H7 (cell line): ENCODE measurements at regions not wholly inside any gene's neighbourhood (a gene's known extent, or its start where the extent isn't known, plus 50 kb on each side); places are given as distances from the start of the nearest gene placed in this dataset.

Experiments used
- DNase-seq: peaks from one replicate; pipeline ENCODE4 v3.0.0; 2012
- H3K27me3 ChIP-seq: 2 replicates; pipeline ENCODE4 v1.6.0; 2011; ENCODE audit warnings: mild to moderate bottlenecking, low read length; ENCODE audit not compliant: control insufficient read depth, insufficient read depth
- H3K36me3 ChIP-seq: replicated peaks from 2 replicates; pipeline ENCODE4 v1.5.1; 2011; ENCODE audit warnings: low read length; ENCODE audit not compliant: control insufficient read depth, insufficient read depth
- H3K4me3 ChIP-seq: 2 replicates; pipeline ENCODE4 v1.5.1; 2011; ENCODE audit warnings: low read depth, mild to moderate bottlenecking, control low read depth, low read length, moderate library complexity; ENCODE audit not compliant: insufficient read depth

- DNase-seq = no peak
- no peak overlapping the region for H3K4me3 ChIP-seq
- no peaks in the 10 kb centered on the region for H3K36me3 ChIP-seq
- no peaks in the 10 kb centered on the region for H3K27me3 ChIP-seq
These were observed 210.2 kb upstream of the TNP1 start for GRCh38 chr2:217070043-217070430.

- DNase-seq = no peak
- Histone ChIP-seq H3K36me3 (no peaks in the 10 kb centered on the region), H3K4me3 (no peak overlapping the region), H3K27me3 (no peaks in the 10 kb centered on the region)
These were observed 209.6 kb upstream of the TNP1 start for GRCh38 chr2:217069263-217070042.

GRCh38 chr2:217068677-217069250 is 208.9 kb upstream of the TNP1 start:
- Histone ChIP-seq H3K27me3 (no peaks in the 10 kb centered on the region), H3K4me3 (no peak overlapping the region), H3K36me3 (no peaks in the 10 kb centered on the region)
- DNase-seq = no peak

GRCh38 chr2:217067787-217068186 is 207.9 kb upstream of the TNP1 start:
- Histone ChIP-seq H3K36me3 (no peaks in the 10 kb centered on the region), H3K27me3 (no peaks in the 10 kb centered on the region)
- DNase-seq = no peak

GRCh38 chr2:217066510-217067270 is 206.8 kb upstream of the TNP1 start:
- no peaks in the 10 kb centered on the region for H3K36me3 ChIP-seq
- no peak overlapping the region for H3K4me3 ChIP-seq
- no peaks in the 10 kb centered on the region for H3K27me3 ChIP-seq
- DNase-seq = no peak

More at GRCh38 chr2:217067787-217068186, 207.9 kb upstream of the TNP1 start:
- H3K4me3 ChIP-seq = no peak overlapping the region

- Histone ChIP-seq H3K36me3 (no peaks in the 10 kb centered on the region), H3K27me3 (no peaks in the 10 kb centered on the region), H3K4me3 (no peak overlapping the region)
- DNase-seq = no peak
These were observed 206.0 kb upstream of the TNP1 start for GRCh38 chr2:217065695-217066405.

GRCh38 chr2:217065012-217065290 is 205.1 kb upstream of the TNP1 start:
- Histone ChIP-seq H3K27me3 (no peaks in the 10 kb centered on the region), H3K4me3 (no peak overlapping the region), H3K36me3 (no peaks in the 10 kb centered on the region)
- DNase-seq = no peak

GRCh38 chr2:217064234-217065011 is 204.6 kb upstream of the TNP1 start:
- Histone ChIP-seq H3K36me3 (no peaks in the 10 kb centered on the region), H3K27me3 (no peaks in the 10 kb centered on the region), H3K4me3 (no peak overlapping the region)
- peak; percentile 42 for DNase-seq

GRCh38 chr2:217063238-217063755 is 203.4 kb upstream of the TNP1 start:
- H3K36me3 ChIP-seq = no peaks in the 10 kb centered on the region
- H3K27me3 ChIP-seq = no peaks in the 10 kb centered on the region
- DNase-seq = no peak
- no peak overlapping the region for H3K4me3 ChIP-seq

- no peak for DNase-seq
- Histone ChIP-seq H3K4me3 (no peak overlapping the region), H3K27me3 (no peaks in the 10 kb centered on the region), H3K36me3 (no peaks in the 10 kb centered on the region)
These were observed 202.9 kb upstream of the TNP1 start for GRCh38 chr2:217062768-217063167.

- no peaks in the 10 kb centered on the region for H3K36me3 ChIP-seq
- DNase-seq = no peak
- no peak overlapping the region for H3K4me3 ChIP-seq
- no peaks in the 10 kb centered on the region for H3K27me3 ChIP-seq
These were observed 202.1 kb upstream of the TNP1 start for GRCh38 chr2:217061916-217062505.

- no peak for DNase-seq
- H3K4me3 ChIP-seq = no peak overlapping the region
These were observed 201.2 kb upstream of the TNP1 start for GRCh38 chr2:217060951-217061547.

GRCh38 chr2:217060516-217060915 is 200.7 kb upstream of the TNP1 start:
- no peak for DNase-seq
- Histone ChIP-seq H3K27me3 (no peaks in the 10 kb centered on the region), H3K4me3 (no peak overlapping the region)

More at GRCh38 chr2:217060951-217061547, 201.2 kb upstream of the TNP1 start:
- Histone ChIP-seq H3K36me3 (no peaks in the 10 kb centered on the region), H3K27me3 (no peaks in the 10 kb centered on the region)

More at GRCh38 chr2:217060516-217060915, 200.7 kb upstream of the TNP1 start:
- H3K36me3 ChIP-seq = no peaks in the 10 kb centered on the region
